ENCODE measurements at regions not wholly inside any gene's neighbourhood (a gene's known extent, or its start where the extent isn't known, plus 50 kb on each side); places are given as distances from the start of the nearest gene placed in this dataset.
"Not testable (repeated sequence)": the region's sequence is repeated elsewhere in the genome, so short reads cannot be mapped to it uniquely, and the experiment has no call there.

GRCh38 chr7:66467887-66468286 lies 160.8 kb upstream of the KCTD7 start:
- Histone ChIP-seq H4K20me1 (ENCODE audit: control insufficient read depth, extremely low read depth, insufficient read depth, low read length) (no peaks in the 10 kb centered on the region), H3K9me1 (ENCODE audit: control insufficient read depth, extremely low read depth, insufficient read depth, low read length) (no peaks in the 10 kb centered on the region), H3K9ac (ENCODE audit: control insufficient read depth, extremely low read depth, insufficient read depth, low read length) (no peak overlapping the region), H3K4me3 (ENCODE audit: control insufficient read depth in 2 of 3, extremely low read depth in 1 of 3, insufficient read depth in 2 of 3, low read depth in 1 of 3, low read length in 3 of 3) (no peak overlapping the region), H3K4me2 (ENCODE audit: control insufficient read depth, extremely low read depth, insufficient read depth, low read depth, low read length) (no peak overlapping the region), H3K4me1 (ENCODE audit: control insufficient read depth, extremely low read depth, insufficient read depth, low read length) (no peaks in the 10 kb centered on the region), H3K79me2 (ENCODE audit: control insufficient read depth, insufficient read depth, low read length) (no peaks in the 10 kb centered on the region), H3K27me3 (ENCODE audit: control insufficient read depth, extremely low read depth, insufficient read depth, low read length) (no peaks in the 10 kb centered on the region), H3K27ac (ENCODE audit: control insufficient read depth, insufficient read depth, low read length) (no peak overlapping the region), H3K36me3 (ENCODE audit: control insufficient read depth in 2 of 2, extremely low read depth in 1 of 2, insufficient read depth in 2 of 2, low read length in 2 of 2) (no peaks in the 10 kb centered on the region), H3K9me3 (ENCODE audit: control insufficient read depth, low read depth, low read length) (no peaks in the 10 kb centered on the region), H2AFZ (ENCODE audit: control insufficient read depth, low read length) (no peak overlapping the region)
- FAIRE-seq (no peak), DNase-seq (ENCODE audit: low read depth, low spot score) (no peak)
- TF ChIP-seq EZH2 (IDR thresholded peaks at IDR 0.05; ENCODE audit: low read length) (no peak), CTCF (optimal IDR thresholded peaks at IDR 0.05 in 1 of 3, IDR thresholded peaks at IDR 0.05 in 1 of 3, conservative IDR thresholded peaks at IDR 0.05 in 1 of 3; ENCODE audit: extremely low read depth in 1 of 3, insufficient read depth in 2 of 3, low read length in 3 of 3) (no peak)
- dilution Hi-C loops (cut with MboI; ENCODE audit: extremely low pct_ligation_motif_present, low sequenced_read_pairs) = no loop called here

- H3K4me2 ChIP-seq (ENCODE audit: control insufficient read depth, extremely low read depth, insufficient read depth, low read depth, low read length); FAIRE-seq; H3K4me3 ChIP-seq (ENCODE audit: control insufficient read depth in 2 of 3, extremely low read depth in 1 of 3, insufficient read depth in 2 of 3, low read depth in 1 of 3, low read length in 3 of 3); H3K79me2 ChIP-seq (ENCODE audit: control insufficient read depth, insufficient read depth, low read length); H3K27me3 ChIP-seq (ENCODE audit: control insufficient read depth, extremely low read depth, insufficient read depth, low read length); H3K27ac ChIP-seq (ENCODE audit: control insufficient read depth, insufficient read depth, low read length); dilution Hi-C loops (cut with MboI; ENCODE audit: extremely low pct_ligation_motif_present, low sequenced_read_pairs); H3K9me3 ChIP-seq (ENCODE audit: control insufficient read depth, low read depth, low read length); H4K20me1 ChIP-seq (ENCODE audit: control insufficient read depth, extremely low read depth, insufficient read depth, low read length); H3K4me1 ChIP-seq (ENCODE audit: control insufficient read depth, extremely low read depth, insufficient read depth, low read length); H2AFZ ChIP-seq (ENCODE audit: control insufficient read depth, low read length); H3K36me3 ChIP-seq (ENCODE audit: control insufficient read depth in 2 of 2, extremely low read depth in 1 of 2, insufficient read depth in 2 of 2, low read length in 2 of 2); H3K9me1 ChIP-seq (ENCODE audit: control insufficient read depth, extremely low read depth, insufficient read depth, low read length); DNase-seq (ENCODE audit: low read depth, low spot score); H3K9ac ChIP-seq (ENCODE audit: control insufficient read depth, extremely low read depth, insufficient read depth, low read length): not testable (repeated sequence)
These were observed 155.6 kb upstream of the KCTD7 start for GRCh38 chr7:66473064-66473463.

- Histone ChIP-seq H3K79me2 (ENCODE audit: control insufficient read depth, insufficient read depth, low read length) (no peaks in the 10 kb centered on the region), H3K4me2 (ENCODE audit: control insufficient read depth, extremely low read depth, insufficient read depth, low read depth, low read length) (no peak overlapping the region), H2AFZ (ENCODE audit: control insufficient read depth, low read length) (no peak overlapping the region), H3K27me3 (ENCODE audit: control insufficient read depth, extremely low read depth, insufficient read depth, low read length) (no peaks in the 10 kb centered on the region), H3K9ac (ENCODE audit: control insufficient read depth, extremely low read depth, insufficient read depth, low read length) (no peak overlapping the region), H3K4me1 (ENCODE audit: control insufficient read depth, extremely low read depth, insufficient read depth, low read length) (no peaks in the 10 kb centered on the region), H3K4me3 (ENCODE audit: control insufficient read depth in 2 of 3, extremely low read depth in 1 of 3, insufficient read depth in 2 of 3, low read depth in 1 of 3, low read length in 3 of 3) (no peak overlapping the region), H3K27ac (ENCODE audit: control insufficient read depth, insufficient read depth, low read length) (no peak overlapping the region), H3K36me3 (ENCODE audit: control insufficient read depth in 2 of 2, extremely low read depth in 1 of 2, insufficient read depth in 2 of 2, low read length in 2 of 2) (peaks cover 0 to 5% of the 10 kb centered on the region in 2 experiments), H3K9me3 (ENCODE audit: control insufficient read depth, low read depth, low read length) (no peaks in the 10 kb centered on the region), H3K9me1 (ENCODE audit: control insufficient read depth, extremely low read depth, insufficient read depth, low read length) (no peaks in the 10 kb centered on the region), H4K20me1 (ENCODE audit: control insufficient read depth, extremely low read depth, insufficient read depth, low read length) (no peaks in the 10 kb centered on the region)
- DNase-seq (ENCODE audit: low read depth, low spot score) (no peak), FAIRE-seq (no peak)
- no peak for TF ChIP-seq EZH2 (IDR thresholded peaks at IDR 0.05; ENCODE audit: low read length)
- TF ChIP-seq CTCF (optimal IDR thresholded peaks at IDR 0.05 in 1 of 3, IDR thresholded peaks at IDR 0.05 in 1 of 3, conservative IDR thresholded peaks at IDR 0.05 in 1 of 3; ENCODE audit: extremely low read depth in 1 of 3, insufficient read depth in 2 of 3, low read length in 3 of 3) = no peak
- dilution Hi-C loops (cut with MboI; ENCODE audit: extremely low pct_ligation_motif_present, low sequenced_read_pairs) = no loop called here
These were observed 154.2 kb upstream of the KCTD7 start for GRCh38 chr7:66474441-66474840.

- H3K4me1 ChIP-seq (ENCODE audit: control insufficient read depth, extremely low read depth, insufficient read depth, low read length); FAIRE-seq; H3K9ac ChIP-seq (ENCODE audit: control insufficient read depth, extremely low read depth, insufficient read depth, low read length); H3K79me2 ChIP-seq (ENCODE audit: control insufficient read depth, insufficient read depth, low read length); H3K27ac ChIP-seq (ENCODE audit: control insufficient read depth, insufficient read depth, low read length); H3K4me3 ChIP-seq (ENCODE audit: control insufficient read depth in 2 of 3, extremely low read depth in 1 of 3, insufficient read depth in 2 of 3, low read depth in 1 of 3, low read length in 3 of 3); H3K4me2 ChIP-seq (ENCODE audit: control insufficient read depth, extremely low read depth, insufficient read depth, low read depth, low read length); H3K36me3 ChIP-seq (ENCODE audit: control insufficient read depth in 2 of 2, extremely low read depth in 1 of 2, insufficient read depth in 2 of 2, low read length in 2 of 2); H4K20me1 ChIP-seq (ENCODE audit: control insufficient read depth, extremely low read depth, insufficient read depth, low read length); H2AFZ ChIP-seq (ENCODE audit: control insufficient read depth, low read length); DNase-seq (ENCODE audit: low read depth, low spot score); H3K9me3 ChIP-seq (ENCODE audit: control insufficient read depth, low read depth, low read length); H3K27me3 ChIP-seq (ENCODE audit: control insufficient read depth, extremely low read depth, insufficient read depth, low read length); dilution Hi-C loops (cut with MboI; ENCODE audit: extremely low pct_ligation_motif_present, low sequenced_read_pairs); H3K9me1 ChIP-seq (ENCODE audit: control insufficient read depth, extremely low read depth, insufficient read depth, low read length): not testable (repeated sequence)
These were observed 152.6 kb upstream of the KCTD7 start for GRCh38 chr7:66476056-66476455.
